Suppressor macrophage (primary cell): ENCODE measurements at regions not wholly inside any gene's neighbourhood (a gene's known extent, or its start where the extent isn't known, plus 50 kb on each side); places are given as distances from the start of the nearest gene placed in this dataset.

Source experiments
- DNase-seq, 4 experiments: peaks; one replicate each; pipeline ENCODE4 v3.0.0-alpha.2; 2020 to 2022

DNA sequence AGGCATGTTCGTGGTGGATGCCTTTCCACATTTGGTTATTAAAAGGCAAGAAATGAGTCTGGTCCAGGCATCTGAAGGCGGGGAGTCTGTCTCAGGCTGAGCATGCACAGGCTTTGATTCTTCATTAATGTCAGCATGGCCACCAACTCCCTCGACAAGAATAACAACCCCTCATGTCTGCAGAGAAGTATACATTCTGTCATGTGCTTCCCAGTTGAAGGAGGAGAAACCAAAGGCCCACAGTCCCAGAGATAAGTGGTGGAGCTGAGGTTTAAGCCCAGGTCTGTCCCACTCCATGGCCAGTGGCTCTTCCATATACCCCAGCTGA lies 61.6 kb upstream of the LAPTM5 start:
- DNase-seq: no peak

DNA sequence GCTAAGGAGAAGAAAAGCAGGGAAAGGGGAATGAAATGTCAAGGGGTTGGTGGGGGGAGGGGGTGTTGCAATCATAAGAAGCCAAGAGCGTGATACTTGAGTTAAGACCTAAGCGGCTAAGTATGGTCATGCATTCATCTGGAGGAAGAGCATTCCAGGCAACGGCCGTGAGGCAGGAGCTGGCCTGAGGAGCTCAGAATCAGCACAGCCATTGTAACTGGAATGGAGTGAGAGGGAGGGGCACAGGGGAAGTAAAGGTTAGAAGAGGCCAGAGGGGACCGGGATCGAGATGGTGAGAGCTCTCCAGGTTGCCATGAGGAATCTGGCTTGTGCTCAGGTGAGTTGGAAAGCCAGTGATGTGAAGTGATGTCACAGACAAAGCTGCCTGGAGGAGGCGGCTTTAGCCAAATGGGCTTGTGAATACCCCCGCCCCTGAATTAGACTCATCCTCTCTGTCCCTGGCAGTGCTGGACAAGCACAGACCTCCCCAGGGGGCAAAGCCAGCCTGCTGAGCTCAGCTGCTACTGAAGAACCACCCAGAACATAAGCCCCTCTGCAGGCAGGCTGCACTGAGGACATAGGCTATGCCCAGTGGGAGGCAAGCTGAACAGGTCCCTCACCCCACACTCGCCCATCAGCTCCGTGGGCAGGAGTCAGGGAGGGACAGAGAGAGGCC lies 61.1 kb upstream of the LAPTM5 start:
- no peak for DNase-seq

- no peak for DNase-seq
These were observed 60.0 kb upstream of the LAPTM5 start for GRCh38 chr1:30817548-30817947.

DNA sequence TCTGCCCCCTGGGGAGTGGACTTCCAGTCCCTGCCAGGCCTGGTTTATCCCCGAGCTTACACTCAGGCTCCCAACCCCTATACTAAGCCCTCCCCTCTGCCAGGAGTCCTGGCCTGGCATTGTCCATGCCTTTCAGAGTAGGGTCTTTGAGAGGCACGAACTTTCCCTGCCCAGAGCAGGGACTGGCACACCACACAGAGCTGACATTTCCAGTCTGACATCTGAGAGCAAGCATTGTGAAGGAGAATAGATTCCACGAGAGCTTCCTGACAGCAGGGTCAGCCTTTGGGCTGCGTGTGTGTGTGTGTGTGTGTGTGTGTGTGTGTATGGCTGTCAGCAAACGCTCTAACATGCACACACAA lies 59.5 kb upstream of the LAPTM5 start:
- DNase-seq: no peak

DNA sequence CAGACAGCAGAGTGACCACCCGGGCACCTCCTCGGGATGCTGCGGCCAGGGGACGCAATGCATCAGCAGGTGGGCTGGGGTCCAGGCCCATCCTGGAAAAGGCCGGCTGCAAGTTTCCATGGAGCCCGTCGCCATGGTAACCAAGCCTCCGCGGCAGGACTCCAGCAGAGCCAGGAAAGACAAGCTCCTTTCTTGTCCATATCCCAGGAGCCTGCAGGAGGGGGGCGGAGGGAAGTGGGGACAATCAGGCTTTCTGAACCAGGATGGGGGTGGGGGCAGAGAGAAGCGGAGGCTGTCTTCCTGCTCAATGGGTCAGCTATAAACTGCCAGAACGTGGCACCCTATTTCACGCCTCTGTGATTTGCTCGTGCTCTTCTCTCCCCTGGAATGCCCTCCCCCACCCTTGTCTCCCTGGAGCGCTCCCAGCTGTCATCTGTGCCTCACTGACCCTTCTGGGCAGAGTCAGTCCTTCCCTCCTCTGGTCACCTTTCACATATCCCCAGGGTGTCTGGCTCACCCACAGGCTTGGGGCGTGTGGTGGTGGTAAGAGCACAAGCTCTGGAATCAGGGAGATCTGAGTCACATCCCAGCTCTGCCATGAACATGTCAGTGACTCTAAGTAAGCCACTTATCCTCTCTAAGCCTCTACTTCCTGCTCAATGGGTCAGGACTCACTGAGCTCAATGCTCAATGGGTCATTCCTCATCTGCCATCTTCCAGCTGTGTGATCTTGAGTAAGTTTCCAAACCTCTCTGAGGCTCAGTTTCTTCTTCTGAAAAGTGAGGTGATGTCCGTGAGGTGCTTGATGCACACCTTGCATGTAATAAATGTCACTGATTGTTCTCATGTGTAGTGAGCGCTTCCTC lies 58.9 kb upstream of the LAPTM5 start:
- DNase-seq: peak; percentile 54 to 83 (median 64)

DNA sequence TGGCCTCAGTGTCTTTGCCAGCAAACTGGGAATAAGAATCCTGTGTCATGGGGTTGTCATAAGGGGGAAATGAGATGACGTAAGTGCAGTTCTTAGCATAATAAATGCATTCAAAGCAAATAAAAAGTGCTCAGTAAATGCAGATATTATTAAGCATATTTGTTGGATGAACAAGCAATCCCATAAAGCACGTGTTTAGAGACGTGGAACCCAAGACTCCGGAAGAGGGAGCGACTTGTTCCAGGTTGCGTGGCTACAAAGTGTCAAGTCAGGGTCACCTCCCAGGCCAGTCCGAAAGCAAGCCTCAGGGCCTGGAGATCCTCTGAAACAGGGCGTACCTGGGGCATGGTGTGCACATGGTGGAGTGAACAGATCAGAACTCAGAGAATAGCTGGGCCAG lies 58.0 kb upstream of the LAPTM5 start:
- no peak for DNase-seq

DNA sequence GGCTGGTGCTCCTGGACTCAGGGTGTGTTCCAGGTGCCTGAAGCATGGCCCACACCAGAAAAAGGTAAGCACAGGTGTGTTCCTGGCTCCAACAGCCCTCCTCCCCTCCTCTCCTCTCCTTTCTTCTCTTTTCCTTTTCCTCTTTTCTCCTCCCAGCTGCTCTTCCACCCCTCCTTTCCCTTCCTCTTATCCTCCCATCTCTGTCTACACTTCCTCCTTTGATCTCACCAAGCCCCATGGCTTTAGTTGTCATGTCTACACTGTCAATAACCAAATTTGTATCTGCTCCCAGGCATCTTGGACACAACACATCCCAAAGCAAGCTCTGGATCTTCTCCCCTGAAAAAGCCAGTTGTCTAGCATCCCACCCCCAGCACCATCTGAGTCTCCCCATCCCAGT lies 56.7 kb upstream of the LAPTM5 start:
- no peak for DNase-seq

DNA sequence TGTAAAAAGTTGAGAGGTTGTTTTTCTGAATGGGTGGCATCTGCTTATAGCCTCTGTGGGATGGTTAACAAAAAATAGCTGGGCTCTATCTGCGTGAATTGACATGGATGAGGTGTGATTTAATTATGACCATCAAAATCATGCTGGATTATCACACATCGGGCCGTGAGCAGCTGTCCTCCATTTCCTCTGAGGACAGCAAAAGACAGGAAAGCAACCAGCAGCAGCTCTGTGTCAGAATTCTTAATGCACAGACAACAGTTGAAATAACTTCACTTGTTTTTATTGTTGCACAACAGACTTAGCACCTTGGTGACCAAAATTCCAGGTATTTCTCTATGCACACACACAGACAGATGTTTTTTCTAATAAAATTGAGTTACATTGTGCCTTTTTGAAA lies 54.5 kb upstream of the LAPTM5 start:
- no peak for DNase-seq

- no peak for DNase-seq
These were observed 53.6 kb upstream of the LAPTM5 start for GRCh38 chr1:30811187-30811586.

DNA sequence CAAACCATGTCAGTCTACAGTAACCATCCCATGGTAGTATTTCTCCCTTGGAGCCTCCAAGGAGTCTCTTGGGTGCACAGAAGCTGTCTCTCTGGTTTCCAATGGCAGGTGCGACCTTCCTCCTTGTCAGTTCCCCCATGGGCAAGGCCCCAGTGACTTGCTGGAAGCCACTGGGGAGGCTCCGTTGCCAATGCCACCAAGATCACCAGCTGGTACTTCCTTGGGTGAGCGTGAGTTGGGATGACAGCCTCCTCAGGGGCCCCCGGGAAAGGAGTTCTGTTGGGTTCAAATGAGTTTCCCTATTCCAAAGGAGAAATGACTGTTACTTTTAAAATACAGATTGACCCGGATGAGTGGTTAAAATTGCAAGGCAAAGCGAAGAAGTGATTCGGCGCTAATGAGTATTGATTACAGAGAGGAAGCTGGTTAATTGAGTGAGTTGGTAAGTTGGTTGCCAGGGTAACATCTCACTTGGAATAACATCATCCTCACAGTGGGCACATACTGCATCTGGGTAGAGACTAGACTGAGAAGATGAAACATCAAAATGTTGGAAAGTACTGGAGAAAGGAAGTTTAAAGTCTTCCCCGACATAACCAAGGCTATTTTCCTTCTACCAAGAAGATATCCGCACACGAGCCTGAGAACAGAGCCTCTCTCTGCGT lies 53.0 kb upstream of the LAPTM5 start:
- no peak for DNase-seq

GRCh38 chr1:30809514-30810263 lies 52.1 kb upstream of the LAPTM5 start:
- no peak for DNase-seq

DNA sequence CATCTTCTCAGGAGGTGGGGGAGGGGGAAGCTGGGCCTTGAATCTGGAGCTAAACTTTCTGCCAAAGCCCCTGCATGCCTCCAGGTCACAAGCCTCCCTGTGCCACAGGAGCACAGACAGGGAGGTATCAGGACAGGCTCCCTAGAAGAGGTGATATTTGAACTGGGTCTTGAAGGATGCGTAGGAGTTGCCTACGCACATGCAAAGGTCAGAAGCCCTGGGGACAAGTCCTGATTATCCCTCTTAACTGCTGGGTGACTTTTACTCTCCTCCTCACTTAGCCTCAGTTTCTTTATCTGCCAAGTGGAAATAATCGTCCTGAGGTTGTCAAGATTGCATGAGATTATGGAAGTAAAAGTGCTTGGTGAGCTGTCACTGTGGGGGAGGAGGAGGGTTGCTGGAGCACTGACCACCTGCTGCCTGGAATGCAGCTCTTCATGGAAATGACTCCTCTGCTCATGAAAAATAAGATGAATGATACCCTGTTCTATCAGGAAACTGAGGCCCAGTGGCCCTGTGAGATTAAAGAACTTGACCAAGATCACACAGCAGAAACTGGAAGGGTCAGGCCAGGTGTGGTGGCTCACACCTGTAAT lies 50.6 kb upstream of the LAPTM5 start:
- no peak for DNase-seq

GRCh38 chr1:30807318-30808066 lies 49.9 kb upstream of the LAPTM5 start:
- DNase-seq: peak in 1 of 4 experiments; percentile 39
